Embryonic facial prominence (tissue), 1 donor: ENCODE measurements at regions not wholly inside any gene's neighbourhood (a gene's known extent, or its start where the extent isn't known, plus 50 kb on each side); places are given as distances from the start of the nearest gene placed in this dataset.
"Not testable (repeated sequence)": the region's sequence is repeated elsewhere in the genome, so short reads cannot be mapped to it uniquely, and the experiment has no call there.

Source experiments
- DNase-seq: peaks from one replicate; pipeline ENCODE4 v3.0.0-alpha.2; 2016; ENCODE audit errors: extremely low spot score

GRCh38 chr9:62833323-62834200 is 1643.7 kb downstream of the SPATA31A7 start:
- not testable (repeated sequence) for DNase-seq

- not testable (repeated sequence) for DNase-seq
Measured at GRCh38 chr9:62837254-62837911, 1647.5 kb downstream of the SPATA31A7 start.

GRCh38 chr9:62838024-62838718 is 1648.3 kb downstream of the SPATA31A7 start:
- peak; percentile 27 for DNase-seq

- not testable (repeated sequence) for DNase-seq
Measured at GRCh38 chr9:62839168-62839567, 1649.3 kb downstream of the SPATA31A7 start.

GRCh38 chr9:62843145-62843544 is 1653.3 kb downstream of the SPATA31A7 start:
- DNase-seq: not testable (repeated sequence)

GRCh38 chr9:62843706-62844290 is 1654.0 kb downstream of the SPATA31A7 start:
- DNase-seq: not testable (repeated sequence)

- DNase-seq: not testable (repeated sequence)
Measured at GRCh38 chr9:62844681-62845185, 1654.9 kb downstream of the SPATA31A7 start.

- not testable (repeated sequence) for DNase-seq
Measured at GRCh38 chr9:62848258-62848657, 1658.4 kb downstream of the SPATA31A7 start.

- DNase-seq: not testable (repeated sequence)
Measured at GRCh38 chr9:62849991-62850390, 1660.2 kb downstream of the SPATA31A7 start.

GRCh38 chr9:62857280-62857679 is 1667.4 kb downstream of the SPATA31A7 start:
- DNase-seq: not testable (repeated sequence)

GRCh38 chr9:62858240-62858639 is 1668.4 kb downstream of the SPATA31A7 start:
- not testable (repeated sequence) for DNase-seq

- DNase-seq: peak; percentile 0
Measured at GRCh38 chr9:62860939-62861860, 1671.4 kb downstream of the SPATA31A7 start.

- not testable (repeated sequence) for DNase-seq
Measured at GRCh38 chr9:62862180-62862579, 1672.3 kb downstream of the SPATA31A7 start.

GRCh38 chr9:62863319-62863718 is 1673.5 kb downstream of the SPATA31A7 start:
- peak; percentile 2 for DNase-seq

GRCh38 chr9:62863867-62864266 is 1674.0 kb downstream of the SPATA31A7 start:
- DNase-seq: peak; percentile 1

GRCh38 chr9:62864481-62865469 is 1674.9 kb downstream of the SPATA31A7 start:
- DNase-seq: peak; percentile 8

GRCh38 chr9:62869061-62869460 is 1679.2 kb downstream of the SPATA31A7 start:
- DNase-seq: peak; percentile 4

GRCh38 chr9:62871765-62872164 is 1681.9 kb downstream of the SPATA31A7 start:
- peak; percentile 4 for DNase-seq

GRCh38 chr9:62874213-62874612 is 1684.4 kb downstream of the SPATA31A7 start:
- DNase-seq: peak; percentile 4
